Fibroblast of pulmonary artery (primary cell): ENCODE measurements at regions not wholly inside any gene's neighbourhood (a gene's known extent, or its start where the extent isn't known, plus 50 kb on each side); places are given as distances from the start of the nearest gene placed in this dataset.

ENCODE experiments used
- DNase-seq: peaks from one replicate; pipeline ENCODE4 v3.0.0-alpha.2; 2010; ENCODE audit warnings: low read depth
- H3K4me3 ChIP-seq: replicated peaks from 2 replicates; pipeline ENCODE4 v1.5.1; 2011; ENCODE audit warnings: low read depth, mild to moderate bottlenecking, control low read depth, low read length, moderate library complexity
- TF ChIP-seq, protein P1 (sequence below): IDR thresholded peaks from 2 replicates; pipeline ENCODE4 v1.5.1; 2011; ENCODE audit warnings: mild to moderate bottlenecking, control low read depth, low read length, inconsistent platforms; ENCODE audit errors: missing control alignments

GRCh38 chr5:165809914-165810313, 2304.5 kb downstream of the MAT2B start:
- H3K4me3 ChIP-seq: no peak overlapping the region
- TF ChIP-seq, protein P1, sequence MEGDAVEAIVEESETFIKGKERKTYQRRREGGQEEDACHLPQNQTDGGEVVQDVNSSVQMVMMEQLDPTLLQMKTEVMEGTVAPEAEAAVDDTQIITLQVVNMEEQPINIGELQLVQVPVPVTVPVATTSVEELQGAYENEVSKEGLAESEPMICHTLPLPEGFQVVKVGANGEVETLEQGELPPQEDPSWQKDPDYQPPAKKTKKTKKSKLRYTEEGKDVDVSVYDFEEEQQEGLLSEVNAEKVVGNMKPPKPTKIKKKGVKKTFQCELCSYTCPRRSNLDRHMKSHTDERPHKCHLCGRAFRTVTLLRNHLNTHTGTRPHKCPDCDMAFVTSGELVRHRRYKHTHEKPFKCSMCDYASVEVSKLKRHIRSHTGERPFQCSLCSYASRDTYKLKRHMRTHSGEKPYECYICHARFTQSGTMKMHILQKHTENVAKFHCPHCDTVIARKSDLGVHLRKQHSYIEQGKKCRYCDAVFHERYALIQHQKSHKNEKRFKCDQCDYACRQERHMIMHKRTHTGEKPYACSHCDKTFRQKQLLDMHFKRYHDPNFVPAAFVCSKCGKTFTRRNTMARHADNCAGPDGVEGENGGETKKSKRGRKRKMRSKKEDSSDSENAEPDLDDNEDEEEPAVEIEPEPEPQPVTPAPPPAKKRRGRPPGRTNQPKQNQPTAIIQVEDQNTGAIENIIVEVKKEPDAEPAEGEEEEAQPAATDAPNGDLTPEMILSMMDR: no peak
- no peak for DNase-seq

GRCh38 chr5:165829504-165829903, 2324.1 kb downstream of the MAT2B start:
- H3K4me3 ChIP-seq: no peak overlapping the region
- TF ChIP-seq, protein P1: no peak
- DNase-seq: no peak

DNA sequence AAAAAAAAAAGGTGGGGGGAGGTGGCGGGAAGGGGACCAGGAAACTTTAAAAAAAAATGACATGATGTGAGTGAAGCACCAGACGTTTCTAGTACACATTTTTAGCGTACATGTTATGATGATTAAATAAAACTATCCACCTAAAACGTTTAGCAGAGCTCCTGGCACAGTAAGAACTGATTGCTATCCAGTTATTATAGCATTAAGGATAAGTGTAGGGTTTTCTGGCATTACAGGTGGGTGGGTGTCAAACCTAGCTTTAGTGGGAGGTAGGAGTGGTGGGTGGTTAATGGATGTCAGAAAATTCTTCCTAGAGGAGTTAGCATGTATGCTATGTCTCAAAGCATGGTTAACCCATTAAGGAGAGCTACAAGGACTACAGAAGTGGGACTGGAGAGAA, 2329.5 kb downstream of the MAT2B start:
- TF ChIP-seq, protein P1: no peak
- DNase-seq: no peak
- H3K4me3 ChIP-seq: no peak overlapping the region

- DNase-seq: no peak
- no peak overlapping the region for H3K4me3 ChIP-seq
- TF ChIP-seq, protein P1: no peak
These were observed 2330.6 kb downstream of the MAT2B start for GRCh38 chr5:165836046-165836445.

DNA sequence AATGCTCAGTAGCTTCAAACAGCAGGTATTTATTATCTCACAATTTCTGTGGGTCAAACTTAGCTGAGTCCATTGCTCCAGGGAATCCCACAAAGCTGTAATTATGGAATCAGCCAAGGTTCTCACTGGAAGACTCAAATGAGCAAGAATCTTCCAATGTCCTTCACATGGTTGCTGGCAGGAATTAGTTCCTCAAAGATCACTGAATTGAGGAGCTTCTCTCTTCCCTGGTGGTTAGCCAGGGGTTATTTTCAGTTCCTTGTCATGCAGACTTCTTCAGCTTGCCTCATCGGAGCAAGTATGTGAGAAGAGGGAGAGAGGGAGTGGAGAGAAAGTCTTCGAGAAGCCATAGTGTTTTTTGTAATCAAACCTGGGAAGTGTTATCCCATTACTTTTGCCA, 2331.9 kb downstream of the MAT2B start:
- no peak overlapping the region for H3K4me3 ChIP-seq
- TF ChIP-seq, protein P1: no peak
- no peak for DNase-seq

DNA sequence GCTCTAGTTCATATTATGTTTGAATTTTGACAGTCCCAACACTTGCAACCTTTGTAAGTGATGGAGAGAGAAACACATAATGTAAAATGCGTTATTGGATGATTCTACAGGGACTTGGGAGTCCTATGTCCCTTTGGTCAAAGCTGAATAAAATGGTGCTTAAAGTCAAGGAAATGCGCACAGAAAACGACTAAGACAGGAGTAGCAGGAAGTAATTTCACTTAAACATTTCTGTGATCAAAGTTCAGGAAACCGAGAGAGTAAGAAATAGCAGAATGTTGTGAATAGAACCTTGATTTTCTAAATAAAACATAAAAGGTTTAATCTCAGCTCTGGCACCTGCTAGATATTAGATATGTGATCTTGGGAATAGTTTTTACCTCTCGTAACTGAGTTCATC, 2339.2 kb downstream of the MAT2B start:
- TF ChIP-seq, protein P1: no peak
- DNase-seq: no peak
- H3K4me3 ChIP-seq: no peak overlapping the region

DNA sequence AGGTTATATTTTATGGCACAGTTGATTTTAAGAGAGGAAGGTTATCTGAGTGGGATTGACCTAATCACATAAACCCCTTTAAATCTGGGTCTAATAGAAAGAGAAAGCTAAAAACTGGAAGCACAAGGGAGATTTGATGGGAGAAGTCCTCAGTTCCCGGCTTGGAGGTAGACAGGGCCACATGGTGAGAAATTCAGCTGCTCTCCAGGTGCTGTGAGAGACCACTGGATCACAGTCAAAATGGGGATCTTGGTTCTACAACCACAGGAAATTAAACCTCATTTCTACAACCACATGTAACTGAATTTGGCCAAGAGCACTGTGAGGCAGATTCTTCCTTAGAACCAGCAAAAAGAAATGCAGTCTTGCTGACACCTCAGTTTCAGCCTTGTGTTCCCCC, 2352.7 kb downstream of the MAT2B start:
- TF ChIP-seq, protein P1: no peak
- DNase-seq: no peak

More for the DNA sequence above, 2352.7 kb downstream of the MAT2B start:
- no peak overlapping the region for H3K4me3 ChIP-seq
